Suprapubic skin (tissue), 4 donors: ENCODE measurements at regions not wholly inside any gene's neighbourhood (a gene's known extent, or its start where the extent isn't known, plus 50 kb on each side); places are given as distances from the start of the nearest gene placed in this dataset.

Source experiments
- CTCF ChIP-seq, 2 donors: fragments of 200-600 bp in 1 of 2; fragments of 450-650 bp in 1 of 2; sonication (generic) in 1 of 2; IDR thresholded peaks; one replicate each; pipeline ENCODE4 v1.5.1; 2016 to 2019; ENCODE audit warnings: antibody characterized with exemption in 2 of 2, mild to moderate bottlenecking in 1 of 2, moderate library complexity in 1 of 2
- EP300 ChIP-seq: sonication (generic); formaldehyde crosslinking; IDR thresholded peaks from one replicate; pipeline ENCODE4 v1.6.1; 2017; ENCODE audit warnings: antibody characterized with exemption
- POLR2A ChIP-seq, 2 donors: fragments of 450-650 bp; IDR thresholded peaks; one replicate each; pipeline ENCODE4 v1.6.1; 2017; ENCODE audit warnings: antibody characterized with exemption in 2 of 2, mild to moderate bottlenecking in 2 of 2, moderate library complexity in 2 of 2
- POLR2AphosphoS5 ChIP-seq, 3 donors: sonication (generic); formaldehyde crosslinking; IDR thresholded peaks; one replicate each; pipeline ENCODE4 v1.6.1; 2017; ENCODE audit warnings: antibody characterized with exemption in 3 of 3

- TF ChIP-seq EP300 (no peak), CTCF (IDR thresholded peaks at IDR 0.05) (no peak), POLR2A (IDR thresholded peaks at IDR 0.05) (no peak), POLR2AphosphoS5 (IDR thresholded peaks at IDR 0.05) (peak in 1 of 3 donors; percentile 35)
These were observed 361.2 kb downstream of the BCOR start for GRCh38 chrX:39736216-39737211.
